H1 (cell line): ENCODE measurements at regions not wholly inside any gene's neighbourhood (a gene's known extent, or its start where the extent isn't known, plus 50 kb on each side); places are given as distances from the start of the nearest gene placed in this dataset.

ENCODE experiments used
- CTCF ChIA-PET: fragments of 300-600 bp; sonication (Branson Sonifier 250); formaldehyde crosslinking; loops from one replicate; lab custom pipeline; 2021; ENCODE audit not compliant: partially characterized antibody; lab: Charles Lee
- POLR2A ChIA-PET: fragments of 300-600 bp; sonication (Branson Sonifier 250); formaldehyde crosslinking; loops from one replicate; lab custom pipeline; 2021; ENCODE audit warnings: inconsistent platforms; ENCODE audit not compliant: partially characterized antibody; lab: Charles Lee
- DNase-seq, 2 experiments: peaks; one replicate each; pipeline versions ENCODE4 v3.0.0 to v3.0.0-alpha.2; 2010 to 2022; ENCODE audit warnings: low spot score in 2 of 2, low read depth in 1 of 2, mixed read lengths in 1 of 2
- FAIRE-seq: peaks from 2 replicates; lab custom pipeline; 2011; peaks lifted over from hg19 to GRCh38; lab: Jason Lieb, UNC
- H2AFZ ChIP-seq: 2 replicates; pipeline ENCODE4 v1.8.1; 2012; ENCODE audit warnings: low read length, inconsistent platforms
- H2AK5ac ChIP-seq: 2 replicates; pipeline ENCODE4 v1.6.1; 2013; ENCODE audit warnings: low read depth, low read length
- H2BK120ac ChIP-seq: replicated peaks from 2 replicates; pipeline ENCODE3; 2013; ENCODE audit warnings: low read depth, low read length, inconsistent platforms
- H2BK12ac ChIP-seq: 2 replicates; pipeline ENCODE4 v1.6.1; 2013; ENCODE audit warnings: low read depth, low read length
- H2BK15ac ChIP-seq: 2 replicates; pipeline ENCODE4 v1.6.1; 2013; ENCODE audit warnings: low read length
- H2BK20ac ChIP-seq: 2 replicates; pipeline ENCODE4 v1.6.1; 2013; ENCODE audit warnings: low read length
- H2BK5ac ChIP-seq: 2 replicates; pipeline ENCODE4 v1.6.1; 2013; ENCODE audit warnings: low read depth, low read length
- H3K14ac ChIP-seq: 2 replicates; pipeline ENCODE4 v1.6.1; 2013; ENCODE audit warnings: inconsistent platforms; ENCODE audit not compliant: insufficient read length
- H3K18ac ChIP-seq: 2 replicates; pipeline ENCODE4 v1.6.1; 2013; ENCODE audit warnings: low read length; ENCODE audit errors: extremely low read depth
- H3K23ac ChIP-seq: 2 replicates; pipeline ENCODE4 v1.6.1; 2013; ENCODE audit warnings: inconsistent platforms; ENCODE audit not compliant: insufficient read length
- H3K23me2 ChIP-seq: 2 replicates; pipeline ENCODE4 v1.6.1; 2013; ENCODE audit warnings: low read depth, low read length
- H3K27ac ChIP-seq: 2 replicates; pipeline ENCODE4 v1.6.1; 2011; ENCODE audit warnings: low read depth, low read length, inconsistent platforms
- H3K27me3 ChIP-seq, 4 experiments: replicated peaks in 1 of 4; 1 replicate in 1 of 4; 2 replicates in 3 of 4; pipeline versions ENCODE4 v1.6.1 to v1.8.1; 2011 to 2013; ENCODE audit warnings: low read length in 3 of 4, mild to moderate bottlenecking in 3 of 4, inconsistent platforms in 2 of 4, mixed read lengths in 2 of 4, moderate library complexity in 1 of 4; ENCODE audit not compliant: control insufficient read depth in 3 of 4, insufficient read depth in 3 of 4; ENCODE audit errors: extremely low read depth in 1 of 4
- H3K36me3 ChIP-seq, 4 experiments: 2 replicates each; pipeline versions ENCODE4 v1.6.1 to v1.8.1; 2011 to 2013; ENCODE audit warnings: mild to moderate bottlenecking in 4 of 4, low read length in 3 of 4, moderate library complexity in 2 of 4, control low read depth in 1 of 4, inconsistent platforms in 1 of 4; ENCODE audit not compliant: insufficient read depth in 4 of 4, control insufficient read depth in 2 of 4
- H3K4ac ChIP-seq: replicated peaks from 2 replicates; pipeline ENCODE3; 2013; ENCODE audit warnings: low read length, low read depth, mixed read lengths, inconsistent platforms; ENCODE audit not compliant: insufficient read length
- H3K4me1 ChIP-seq, 4 experiments: replicated peaks in 1 of 4; 1 replicate in 1 of 4; 2 replicates in 3 of 4; pipeline versions ENCODE4 v1.6.1 to v1.8.1; 2011 to 2013; ENCODE audit warnings: low read length in 3 of 4, inconsistent platforms in 2 of 4, mixed read lengths in 1 of 4; ENCODE audit not compliant: insufficient read depth in 4 of 4, control insufficient read depth in 3 of 4
- H3K4me2 ChIP-seq, 2 experiments: 2 replicates each; pipeline versions ENCODE4 v1.6.1 to v1.8.1; 2011 to 2013; ENCODE audit warnings: low read depth in 2 of 2, low read length in 2 of 2, control low read depth in 1 of 2, inconsistent platforms in 1 of 2, mild to moderate bottlenecking in 1 of 2; ENCODE audit not compliant: insufficient read depth in 1 of 2
- H3K4me3 ChIP-seq, 4 experiments: fragments of 200-600, 300-600 bp in 1 of 4; sonication (generic), shearing (Covaris generic), sonication (Bioruptor Twin) in 1 of 4; 2 replicates each; pipeline versions ENCODE4 v1.5.1 to v1.8.1; 2011 to 2016; ENCODE audit warnings: low read length in 4 of 4, low read depth in 3 of 4, control low read depth in 2 of 4, inconsistent platforms in 2 of 4, mild to moderate bottlenecking in 2 of 4, mixed read lengths in 1 of 4, moderate library complexity in 1 of 4; ENCODE audit not compliant: insufficient read depth in 2 of 4; ENCODE audit errors: extremely low read depth in 1 of 4
- H3K56ac ChIP-seq: replicated peaks from 2 replicates; pipeline ENCODE3; 2013; ENCODE audit warnings: low read depth, mild to moderate bottlenecking, mixed read lengths, low read length, inconsistent platforms; ENCODE audit not compliant: insufficient read length
- H3K79me1 ChIP-seq: 2 replicates; pipeline ENCODE4 v1.6.1; 2013; ENCODE audit warnings: low read depth, low read length, control low read depth
- H3K79me2 ChIP-seq, 2 experiments: 2 replicates each; pipeline versions ENCODE4 v1.6.1 to v1.8.1; 2012 to 2013; ENCODE audit warnings: low read length in 2 of 2, mild to moderate bottlenecking in 2 of 2, inconsistent platforms in 1 of 2; ENCODE audit not compliant: insufficient read depth in 2 of 2, control insufficient read depth in 1 of 2
- H3K9ac ChIP-seq, 4 experiments: replicated peaks in 1 of 4; 1 replicate in 1 of 4; 2 replicates in 3 of 4; pipeline versions ENCODE4 v1.6.1 to v1.8.1; 2011 to 2013; ENCODE audit warnings: low read depth in 3 of 4, low read length in 3 of 4, control low read depth in 2 of 4, mild to moderate bottlenecking in 2 of 4, moderate library complexity in 2 of 4, inconsistent platforms in 1 of 4; ENCODE audit errors: extremely low read depth in 1 of 4
- H3K9me3 ChIP-seq, 2 experiments: 2 replicates each; pipeline versions ENCODE4 v1.6.1 to v1.8.1; 2012 to 2013; ENCODE audit warnings: mild to moderate bottlenecking in 2 of 2, moderate library complexity in 2 of 2, control low read depth in 1 of 2, inconsistent platforms in 1 of 2, low read depth in 1 of 2, low read length in 1 of 2, mixed read lengths in 1 of 2; ENCODE audit not compliant: insufficient read depth in 2 of 2
- H4K20me1 ChIP-seq, 2 experiments: replicated peaks in 1 of 2; 2 replicates each; pipeline versions ENCODE3 to v1.8.1; 2011 to 2013; ENCODE audit warnings: inconsistent platforms in 2 of 2, low read length in 2 of 2, mild to moderate bottlenecking in 1 of 2; ENCODE audit not compliant: insufficient read depth in 2 of 2, control insufficient read depth in 1 of 2
- H4K5ac ChIP-seq: 2 replicates; pipeline ENCODE4 v1.6.1; 2013; ENCODE audit warnings: low read length, low read depth, mixed read lengths, inconsistent platforms; ENCODE audit not compliant: insufficient read length
- H4K8ac ChIP-seq: 2 replicates; pipeline ENCODE4 v1.8.0; 2013; ENCODE audit warnings: mild to moderate bottlenecking, moderate library complexity, low read length, inconsistent platforms; ENCODE audit not compliant: insufficient read depth; ENCODE audit errors: extremely low read depth
- H4K91ac ChIP-seq: replicated peaks from 2 replicates; pipeline ENCODE3; 2013; ENCODE audit warnings: low read length, mixed read lengths, inconsistent platforms; ENCODE audit not compliant: insufficient read length
- CEBPB ChIP-seq: IDR thresholded peaks from 2 replicates; pipeline ENCODE4 v1.6.1; 2012; ENCODE audit warnings: low read depth, low read length
- EGR1 ChIP-seq: IDR thresholded peaks from 2 replicates; pipeline ENCODE4 v1.6.1; 2011; ENCODE audit warnings: low read depth, low read length, borderline replicate concordance
- MAFK ChIP-seq: IDR thresholded peaks from 2 replicates; pipeline ENCODE4 v1.6.1; 2012; ENCODE audit warnings: low read depth, mild to moderate bottlenecking, improper control_type of control experiment, low read length
- PHF8 ChIP-seq: fragments of 200-600 bp; sonication (generic); conservative IDR thresholded peaks from 2 replicates; pipeline ENCODE4 v1.7.1; 2012; ENCODE audit warnings: low read depth, mild to moderate bottlenecking, inconsistent platforms, low read length, moderate library complexity
- SAP30 ChIP-seq: fragments of 300-600 bp; sonication (generic); IDR thresholded peaks from 2 replicates; pipeline ENCODE4 v1.7.1; 2012; ENCODE audit warnings: low read length, moderate library complexity, mild to moderate bottlenecking, inconsistent platforms; ENCODE audit not compliant: insufficient read depth, insufficient replicate concordance
- SIN3A ChIP-seq, 2 experiments: IDR thresholded peaks in 1 of 2; conservative IDR thresholded peaks in 1 of 2; 2 replicates each; pipeline ENCODE4 v1.6.1; 2011 to 2012; ENCODE audit warnings: low read length in 2 of 2, improper control_type of control experiment in 1 of 2, low read depth in 1 of 2, mild to moderate bottlenecking in 1 of 2
- YY1 ChIP-seq: IDR thresholded peaks from 2 replicates; pipeline ENCODE4 v1.6.1; 2011; ENCODE audit warnings: low read depth, mild to moderate bottlenecking, low read length
- WGBS, 2 experiments: shearing (Covaris generic) in 1 of 2; methylation state at CpG; one replicate each; pipeline versions ENCODE4 v1.1.6 to v1.1.7; 2013 to 2015; ENCODE audit warnings: low lambda C conversion rate in 2 of 2, mixed read lengths in 2 of 2, inconsistent platforms in 1 of 2, low coverage in 1 of 2, missing lambda C conversion rate in 1 of 2; ENCODE audit not compliant: insufficient replicate concordance in 2 of 2, insufficient coverage in 1 of 2, insufficient read length in 1 of 2; ENCODE audit errors: extremely low coverage in 1 of 2, missing lambda C conversion rate in 1 of 2; 5-methylcytosine and 5-hydroxymethylcytosine counted together

DNA sequence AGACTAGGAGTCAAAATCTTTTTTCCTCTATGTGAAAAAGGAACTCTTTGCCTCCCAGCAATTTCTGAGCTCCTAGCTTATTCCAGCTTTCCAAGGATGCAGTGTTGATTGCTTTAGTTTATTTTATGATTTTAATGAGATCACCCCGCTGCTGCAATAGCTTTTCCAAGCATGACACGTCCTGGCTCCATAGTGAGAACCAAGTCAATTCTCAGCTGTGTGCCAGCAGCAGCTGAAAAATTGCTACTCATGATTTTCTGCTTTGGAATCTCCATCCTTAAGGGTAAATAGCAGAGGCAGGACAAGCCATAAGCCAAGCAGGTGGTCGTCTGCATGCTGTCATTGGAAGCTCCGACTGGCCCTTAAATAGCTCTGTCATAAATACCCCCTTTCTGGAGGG is 64.5 kb downstream of the FTHL17 start:
- CTCF ChIA-PET: no interaction called here
- no peak for FAIRE-seq
- WGBS, 2 experiments: 83% methylated on average over 4 of the region's 4 CpGs; no CpG with 5 or more reads in 1 of the 2 experiments
- TF ChIP-seq SAP30: no peak
- TF ChIP-seq SIN3A (conservative IDR thresholded peaks at IDR 0.05 in 1 of 2, IDR thresholded peaks at IDR 0.05 in 1 of 2; ENCODE audit: low read depth in 1 of 2, low read length in 2 of 2): no peak
- no peak for TF ChIP-seq CEBPB
- TF ChIP-seq PHF8: no peak
- TF ChIP-seq MAFK: no peak
- TF ChIP-seq YY1: no peak
- TF ChIP-seq EGR1: no peak

More for the DNA sequence above, 64.5 kb downstream of the FTHL17 start:
- Histone ChIP-seq H2BK120ac (no peak overlapping the region), H3K27me3 (no peaks in the 10 kb centered on the region), H2AK5ac (no peak overlapping the region), H2BK15ac (no peak overlapping the region), H3K9ac (no peak overlapping the region), H3K27ac (no peak overlapping the region), H3K4ac (no peak overlapping the region), H3K36me3 (no peaks in the 10 kb centered on the region), H2BK20ac (no peak overlapping the region), H3K23me2 (no peaks in the 10 kb centered on the region), H3K79me2 (no peaks in the 10 kb centered on the region), H4K8ac (no peak overlapping the region), H3K4me2 (no peak overlapping the region), H2BK5ac (no peak overlapping the region), H3K4me3 (no peak overlapping the region), H3K9me3 (no peaks in the 10 kb centered on the region), H3K18ac (no peak overlapping the region), H3K4me1 (0 out of 7 replicates have a peak, but pooled peaks cover 0 to under 1% (median 0%) of the 10 kb centered on the region in 4 experiments), H2BK12ac (no peak overlapping the region), H3K14ac (no peak overlapping the region), H4K91ac (no peak overlapping the region), H4K20me1 (no peaks in the 10 kb centered on the region), H4K5ac (no peak overlapping the region), H2AFZ (no peak overlapping the region), H3K79me1 (no peaks in the 10 kb centered on the region), H3K23ac (no peak overlapping the region), H3K56ac (no peak overlapping the region)
- no peak for DNase-seq
- POLR2A ChIA-PET: no interaction called here
